Colonic mucosa (tissue), 4 donors: ENCODE measurements at regions not wholly inside any gene's neighbourhood (a gene's known extent, or its start where the extent isn't known, plus 50 kb on each side); places are given as distances from the start of the nearest gene placed in this dataset.

Experiments used
- DNase-seq: peaks from one replicate; pipeline ENCODE4 v3.0.0-alpha.2; 2020
- H3K27ac ChIP-seq: fragments of 200-600 bp; one replicate; pipeline ENCODE4 v1.8.0; 2021
- H3K27me3 ChIP-seq: fragments of 200-600 bp; one replicate; pipeline ENCODE4 v1.8.0; 2021
- H3K36me3 ChIP-seq: fragments of 200-600 bp; one replicate; pipeline ENCODE4 v1.8.0; 2021
- H3K4me1 ChIP-seq: fragments of 200-600 bp; one replicate; pipeline ENCODE4 v1.8.0; 2021; ENCODE audit warnings: mild to moderate bottlenecking
- H3K4me3 ChIP-seq: fragments of 200-600 bp; one replicate; pipeline ENCODE4 v1.8.0; 2021
- H3K9ac ChIP-seq, 2 donors: one replicate each; pipeline ENCODE4 v1.7.0; 2013; ENCODE audit warnings: control low read depth in 2 of 2, low read depth in 2 of 2, low read length in 2 of 2
- H3K9me3 ChIP-seq: fragments of 200-600 bp; one replicate; pipeline ENCODE4 v1.8.0; 2021
- intact Hi-C: fragments of 100-400 bp; cut with DNase I; formaldehyde crosslinking; loops from one replicate; pipeline ENCODE4 v1.14.1; 2022
- TF ChIP-seq, protein P1 (sequence below): fragments of 200-600 bp; IDR thresholded peaks from one replicate; pipeline ENCODE4 v1.8.0; 2022; ENCODE audit warnings: antibody characterized with exemption, mild to moderate bottlenecking
- donor health status: healthy.
- donor health status: DM: no; HTN: no; CAD: no.
- donor health status: DM: no; HTN: no; CAD: no.

DNA sequence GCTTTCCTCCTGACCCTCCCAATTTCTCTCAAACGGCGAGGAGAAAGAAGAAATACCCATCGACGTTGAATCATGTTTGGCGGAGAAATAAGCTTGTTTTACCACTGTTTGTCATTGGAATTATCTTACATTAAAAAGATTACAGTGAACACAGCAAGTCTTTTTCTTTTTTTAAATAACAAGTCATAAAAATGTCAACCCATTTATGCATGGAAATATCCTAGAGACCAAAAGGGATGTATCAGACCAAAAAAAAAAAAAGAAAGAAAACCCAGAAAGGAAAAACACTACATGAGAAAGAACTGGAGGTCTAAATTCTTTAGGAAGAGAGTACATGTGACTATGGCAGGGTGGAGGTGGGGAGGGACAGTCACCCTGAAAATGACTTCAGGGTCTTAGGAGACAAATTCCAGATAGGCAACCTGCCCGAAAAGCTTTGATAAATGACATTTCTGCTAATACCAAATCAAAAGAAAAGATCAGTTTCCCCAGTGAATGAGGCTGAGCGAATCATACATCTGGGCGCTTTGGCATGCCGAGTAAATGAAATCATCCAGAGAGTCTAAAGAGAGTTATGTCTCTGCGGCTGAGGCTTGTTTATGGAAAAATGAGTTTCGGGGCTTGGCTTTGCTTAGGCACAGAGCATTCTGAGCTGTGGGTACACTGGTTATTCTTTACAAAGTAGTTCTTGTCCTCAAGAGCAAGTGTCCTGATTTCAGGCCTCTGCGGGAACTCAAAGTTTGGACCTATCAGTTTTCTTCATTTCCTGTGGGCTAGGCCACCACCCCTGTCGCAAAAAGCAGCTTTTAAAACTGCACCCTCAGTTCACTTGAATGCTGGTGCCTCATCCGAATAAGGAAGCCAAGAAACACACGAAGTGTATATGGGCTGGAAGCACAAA, 110.1 kb upstream of the TGFBR2 start:
- Histone ChIP-seq H3K27me3 (no peaks in the 10 kb centered on the region), H3K4me3 (no peak overlapping the region), H3K4me1 (no peaks in the 10 kb centered on the region), H3K9ac (peak overlapping the region in 1 of 2 donors; percentile 29), H3K27ac (peak overlapping the region; percentile 57), H3K9me3 (no peaks in the 10 kb centered on the region), H3K36me3 (no peaks in the 10 kb centered on the region)
- no peak for DNase-seq
- TF ChIP-seq, protein P1, sequence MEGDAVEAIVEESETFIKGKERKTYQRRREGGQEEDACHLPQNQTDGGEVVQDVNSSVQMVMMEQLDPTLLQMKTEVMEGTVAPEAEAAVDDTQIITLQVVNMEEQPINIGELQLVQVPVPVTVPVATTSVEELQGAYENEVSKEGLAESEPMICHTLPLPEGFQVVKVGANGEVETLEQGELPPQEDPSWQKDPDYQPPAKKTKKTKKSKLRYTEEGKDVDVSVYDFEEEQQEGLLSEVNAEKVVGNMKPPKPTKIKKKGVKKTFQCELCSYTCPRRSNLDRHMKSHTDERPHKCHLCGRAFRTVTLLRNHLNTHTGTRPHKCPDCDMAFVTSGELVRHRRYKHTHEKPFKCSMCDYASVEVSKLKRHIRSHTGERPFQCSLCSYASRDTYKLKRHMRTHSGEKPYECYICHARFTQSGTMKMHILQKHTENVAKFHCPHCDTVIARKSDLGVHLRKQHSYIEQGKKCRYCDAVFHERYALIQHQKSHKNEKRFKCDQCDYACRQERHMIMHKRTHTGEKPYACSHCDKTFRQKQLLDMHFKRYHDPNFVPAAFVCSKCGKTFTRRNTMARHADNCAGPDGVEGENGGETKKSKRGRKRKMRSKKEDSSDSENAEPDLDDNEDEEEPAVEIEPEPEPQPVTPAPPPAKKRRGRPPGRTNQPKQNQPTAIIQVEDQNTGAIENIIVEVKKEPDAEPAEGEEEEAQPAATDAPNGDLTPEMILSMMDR: no peak
- intact Hi-C loops: no loop called here

DNA sequence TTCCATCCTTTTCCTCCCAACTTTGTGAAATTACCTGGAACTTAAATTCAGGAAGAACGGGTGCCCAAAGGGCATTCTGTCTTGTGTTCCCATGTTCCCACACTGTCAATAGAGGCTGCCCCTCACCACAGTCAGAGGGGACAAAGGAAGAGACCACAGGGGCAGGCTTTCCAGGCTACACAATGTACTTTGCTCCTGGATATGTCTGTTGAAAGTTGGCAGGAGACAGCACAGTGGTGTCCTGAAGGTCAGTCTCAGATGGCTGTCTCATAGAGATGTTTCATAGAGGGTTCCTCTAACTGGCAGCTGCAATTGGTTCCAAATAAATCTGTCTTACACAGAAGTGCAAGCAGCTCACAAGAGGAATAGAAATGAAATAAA, 107.8 kb upstream of the TGFBR2 start:
- DNase-seq: no peak
- H3K9ac ChIP-seq: no peak overlapping the region
- no peak overlapping the region for H3K27ac ChIP-seq
- no peak overlapping the region for H3K4me3 ChIP-seq
- no peaks in the 10 kb centered on the region for H3K9me3 ChIP-seq
- TF ChIP-seq, protein P1: no peak
- intact Hi-C loops: no loop called here
- no peaks in the 10 kb centered on the region for H3K4me1 ChIP-seq
- H3K36me3 ChIP-seq: no peaks in the 10 kb centered on the region
- no peaks in the 10 kb centered on the region for H3K27me3 ChIP-seq

DNA sequence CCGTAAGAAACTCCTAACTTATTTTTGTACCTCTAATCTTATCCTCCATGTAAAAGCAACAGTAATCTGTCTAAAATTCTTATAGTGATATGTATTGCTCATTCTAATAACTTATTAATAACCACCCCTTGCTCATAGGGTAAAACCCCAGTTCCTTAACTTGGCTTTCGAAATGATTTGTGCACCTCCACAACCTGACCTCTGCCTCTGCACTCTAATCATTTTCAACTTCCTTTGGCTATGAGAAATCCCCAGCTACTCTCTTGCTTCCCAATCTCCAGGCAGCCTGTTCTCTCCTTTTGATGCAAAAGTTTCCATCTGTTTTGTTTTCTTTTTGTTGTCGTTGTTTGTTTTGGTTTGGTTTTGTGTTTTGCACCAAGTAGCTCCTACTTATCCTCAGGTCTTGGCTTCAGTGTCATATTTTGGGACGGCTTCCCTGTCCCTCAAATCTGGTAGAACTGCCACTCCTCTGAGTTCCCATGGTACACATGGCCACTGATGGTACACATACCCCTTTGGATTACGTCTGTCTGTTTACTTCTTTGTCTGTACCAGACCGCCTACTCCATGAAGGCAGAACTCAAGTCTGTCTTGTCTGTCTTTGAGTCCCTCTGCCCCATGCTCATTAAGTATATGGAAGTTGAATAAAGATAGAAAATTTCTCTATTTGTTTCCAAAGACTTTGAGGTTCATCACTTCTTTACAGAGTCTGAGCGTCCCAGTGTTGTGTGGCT, 105.6 kb upstream of the TGFBR2 start:
- no peak overlapping the region for H3K9ac ChIP-seq
- DNase-seq: no peak
- TF ChIP-seq, protein P1: no peak
- no peaks in the 10 kb centered on the region for H3K9me3 ChIP-seq
- no peaks in the 10 kb centered on the region for H3K4me1 ChIP-seq
- no peaks in the 10 kb centered on the region for H3K36me3 ChIP-seq
- H3K4me3 ChIP-seq: no peak overlapping the region
- intact Hi-C loops: no loop called here
- no peaks in the 10 kb centered on the region for H3K27me3 ChIP-seq
- H3K27ac ChIP-seq: no peak overlapping the region

DNA sequence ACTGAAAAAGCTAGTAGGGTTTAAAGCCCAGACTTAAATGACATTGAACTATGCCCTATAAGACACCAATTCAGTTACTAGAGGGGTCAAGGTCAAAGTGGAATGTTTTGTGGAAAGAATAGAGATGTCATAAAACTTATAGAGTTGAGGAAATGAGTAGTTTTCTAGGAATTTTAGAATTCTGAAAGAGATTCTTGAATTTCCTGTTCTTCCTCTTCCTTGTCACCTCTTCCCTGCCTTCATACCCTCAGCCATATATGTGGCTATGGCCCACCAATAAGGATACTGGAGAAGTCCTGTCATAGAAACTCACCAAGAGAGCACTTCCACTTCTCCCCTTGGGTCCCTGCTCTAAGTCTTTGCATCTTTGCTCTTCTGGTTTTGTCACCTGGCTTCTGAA, 104.9 kb upstream of the TGFBR2 start:
- TF ChIP-seq, protein P1: no peak
- no peaks in the 10 kb centered on the region for H3K9me3 ChIP-seq
- no peak overlapping the region for H3K27ac ChIP-seq
- no peak overlapping the region for H3K9ac ChIP-seq
- no peak overlapping the region for H3K4me3 ChIP-seq
- no peak for DNase-seq
- H3K36me3 ChIP-seq: no peaks in the 10 kb centered on the region
- H3K27me3 ChIP-seq: no peaks in the 10 kb centered on the region
- intact Hi-C loops: no loop called here
- no peaks in the 10 kb centered on the region for H3K4me1 ChIP-seq

DNA sequence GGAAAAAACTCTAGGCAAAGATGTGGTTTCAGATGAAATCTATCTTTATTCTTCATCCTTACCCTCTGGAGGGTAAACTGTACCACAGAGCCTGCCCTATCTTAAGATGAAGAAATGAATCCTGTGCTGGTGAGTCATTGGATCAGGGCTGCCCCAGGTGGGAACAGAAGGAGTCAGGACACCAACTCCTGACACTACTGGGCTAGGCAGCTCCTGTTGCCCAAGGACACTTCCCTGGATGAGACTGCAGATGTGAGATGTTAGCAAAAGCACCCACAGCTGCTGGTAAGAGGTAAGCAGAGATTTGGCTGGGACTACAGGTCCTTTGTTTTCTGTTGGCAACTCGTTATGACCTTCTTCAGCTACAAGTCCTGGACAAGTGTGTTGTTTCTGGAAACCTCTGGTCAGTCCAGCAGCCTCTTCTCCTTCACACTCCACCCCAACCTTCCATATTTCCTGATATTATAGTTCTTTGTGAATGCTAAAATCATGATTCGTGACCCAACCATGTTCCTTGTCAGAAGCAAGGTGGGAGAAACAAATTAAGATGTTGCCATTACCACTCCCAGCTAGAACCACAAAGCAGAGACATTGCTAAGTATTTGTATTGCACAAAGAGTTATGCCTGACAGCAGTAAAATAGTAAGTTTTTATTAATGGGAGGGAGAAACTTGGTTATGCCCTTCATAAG, 104.2 kb upstream of the TGFBR2 start:
- intact Hi-C loops: no loop called here
- no peak overlapping the region for H3K9ac ChIP-seq
- no peak overlapping the region for H3K27ac ChIP-seq
- no peaks in the 10 kb centered on the region for H3K27me3 ChIP-seq
- TF ChIP-seq, protein P1: no peak
- no peak overlapping the region for H3K4me3 ChIP-seq
- H3K9me3 ChIP-seq: no peaks in the 10 kb centered on the region
- no peaks in the 10 kb centered on the region for H3K4me1 ChIP-seq
- no peaks in the 10 kb centered on the region for H3K36me3 ChIP-seq
- no peak for DNase-seq
